K562 (cell line): ENCODE measurements at regions not wholly inside any gene's neighbourhood (a gene's known extent, or its start where the extent isn't known, plus 50 kb on each side); places are given as distances from the start of the nearest gene placed in this dataset.

Experiments
- ATAC-seq: fragments of 200-7000 bp; cut with Tn5 transposase; 3 replicates; pipeline ENCODE4 v1.9.1; 2020; ENCODE audit warnings: moderate library complexity
- BruUV-seq: library from RNA; stranded (reverse); fragments of 400-500 nt; replicated peaks from 2 replicates; lab custom pipeline; 2021; lab: Mats Ljungman, UMichigan
- CTCF ChIA-PET: fragments of 300-600 bp; formaldehyde crosslinking; extraction: SDS; loops from one replicate; lab custom pipeline; 2021; ENCODE audit warnings: low intra/inter-chr PET ratio; lab: Yijun Ruan, JAX
- POLR2A ChIA-PET: fragments of 300-600, 350-650 bp; sonication (Branson Sonifier 250); formaldehyde crosslinking; extraction: SDS; loops from one replicate; lab custom pipeline; 2021; ENCODE audit warnings: antibody characterized with exemption, inconsistent platforms; lab: Yijun Ruan, JAX
- DNase-seq, 4 experiments: peaks; one replicate each; pipeline versions ENCODE4 v3.0.0 to v3.0.0-alpha.2; 2011 to 2018; ENCODE audit warnings: low spot score in 3 of 4, mixed read lengths in 3 of 4; ENCODE audit errors: extremely low read depth in 1 of 4
- FAIRE-seq: peaks from 2 replicates; lab custom pipeline; 2011; peaks lifted over from hg19 to GRCh38; lab: Jason Lieb, UNC
- H2AFZ ChIP-seq: 2 replicates; pipeline ENCODE4 v1.6.0; 2011; ENCODE audit warnings: low read depth, low read length, control low read depth, inconsistent platforms
- H3K27ac ChIP-seq: fragments of 200-600 bp; 3 replicates; pipeline ENCODE4 v1.8.0; 2011; ENCODE audit warnings: low read depth, mild to moderate bottlenecking, control low read depth, inconsistent platforms, low read length, moderate library complexity, mixed read lengths; ENCODE audit errors: extremely low read depth
- H3K27me3 ChIP-seq, 2 experiments: fragments of 300-600 bp in 1 of 2; 2 replicates in 1 of 2; 3 replicates in 1 of 2; pipeline versions ENCODE4 v1.6.0 to v1.8.0; 2011; ENCODE audit warnings: inconsistent platforms in 2 of 2, low read length in 2 of 2, mild to moderate bottlenecking in 1 of 2, mixed read lengths in 1 of 2, moderate library complexity in 1 of 2; ENCODE audit not compliant: control insufficient read depth in 2 of 2, insufficient read depth in 2 of 2
- H3K36me3 ChIP-seq: fragments of 300-600 bp; 3 replicates; pipeline ENCODE4 v1.8.0; 2011; ENCODE audit warnings: mild to moderate bottlenecking, low read length, inconsistent platforms; ENCODE audit not compliant: control insufficient read depth, insufficient read depth
- H3K4me1 ChIP-seq, 2 experiments: fragments of 200-600 bp in 1 of 2; replicated peaks in 1 of 2; 2 replicates in 1 of 2; 3 replicates in 1 of 2; pipeline versions ENCODE4 v1.5.1 to v1.8.0; 2011; ENCODE audit warnings: inconsistent platforms in 2 of 2, low read length in 2 of 2, mild to moderate bottlenecking in 1 of 2, mixed read lengths in 1 of 2, moderate library complexity in 1 of 2; ENCODE audit not compliant: control insufficient read depth in 2 of 2, insufficient read depth in 2 of 2
- H3K4me2 ChIP-seq: 2 replicates; pipeline ENCODE4 v1.6.1; 2011; ENCODE audit warnings: low read length, control low read depth, inconsistent platforms, mixed read lengths; ENCODE audit not compliant: insufficient read depth
- H3K4me3 ChIP-seq: fragments of 200-600 bp; sonication (generic), shearing (Covaris generic); 2 replicates; pipeline ENCODE4 v1.5.1; 2016; ENCODE audit warnings: control low read depth, inconsistent platforms
- H3K79me2 ChIP-seq: fragments of 200-600 bp; 3 replicates; pipeline ENCODE4 v1.8.0; 2011; ENCODE audit warnings: low read length, inconsistent platforms; ENCODE audit not compliant: control insufficient read depth, insufficient read depth
- H3K9ac ChIP-seq, 2 experiments: 2 replicates each; pipeline versions ENCODE4 v1.6.0 to v1.6.1; 2011; ENCODE audit warnings: low read depth in 2 of 2, low read length in 2 of 2, control low read depth in 1 of 2, inconsistent platforms in 1 of 2, mild to moderate bottlenecking in 1 of 2, mixed read lengths in 1 of 2; ENCODE audit not compliant: insufficient read depth in 1 of 2
- H3K9me1 ChIP-seq: one replicate; pipeline ENCODE4 v1.6.0; 2011; ENCODE audit warnings: inconsistent platforms, mild to moderate bottlenecking, low read length, moderate library complexity; ENCODE audit not compliant: control insufficient read depth, insufficient read depth
- H3K9me3 ChIP-seq: replicated peaks from 2 replicates; pipeline ENCODE4 v1.5.1; 2011; ENCODE audit warnings: low read depth, low read length, inconsistent platforms; ENCODE audit not compliant: control insufficient read depth, insufficient read depth
- H4K20me1 ChIP-seq: replicated peaks from 2 replicates; pipeline ENCODE4 v1.6.1; 2011; ENCODE audit warnings: low read length, inconsistent platforms, mixed read lengths; ENCODE audit not compliant: control insufficient read depth, insufficient read depth
- CCNT2 ChIP-seq: IDR thresholded peaks from 2 replicates; pipeline ENCODE4 v1.6.1; 2011; ENCODE audit warnings: borderline replicate concordance, low read depth, mild to moderate bottlenecking, moderate library complexity, mixed read lengths, low read length; ENCODE audit not compliant: insufficient read length; ENCODE audit errors: extremely low read depth
- FOXA1 ChIP-seq: fragments of 450-650 bp; IDR thresholded peaks from 2 replicates; pipeline ENCODE4 v1.6.1; 2016; ENCODE audit warnings: mild to moderate bottlenecking, borderline replicate concordance
- FOXA3 ChIP-seq, 2 experiments: fragments of 450-650 bp in 1 of 2; sonication (generic) in 1 of 2; formaldehyde crosslinking; IDR thresholded peaks in 1 of 2; conservative IDR thresholded peaks in 1 of 2; 2 replicates each; pipeline versions ENCODE4 v1.4.0 to v1.8.0; 2020 to 2022; ENCODE audit warnings: mild to moderate bottlenecking in 2 of 2, missing genetic modification reagents in 1 of 2
- NEUROD1 ChIP-seq: fragments of 150-350 bp; IDR thresholded peaks from 2 replicates; pipeline ENCODE4 v1.6.1; 2014; ENCODE audit warnings: borderline replicate concordance, low read length, low read depth; ENCODE audit not compliant: partially characterized antibody
- RFX5 ChIP-seq: IDR thresholded peaks from 2 replicates; pipeline ENCODE4 v1.6.1; 2011; ENCODE audit warnings: low read depth, mild to moderate bottlenecking, improper control_type of control experiment, low read length
- SNIP1 ChIP-seq: fragments of 450-650 bp; IDR thresholded peaks from 2 replicates; pipeline ENCODE4 v1.7.1; 2017; ENCODE audit warnings: low read depth, mild to moderate bottlenecking
- ZNF311 ChIP-seq: fragments of 250-450 bp; sonication (Bioruptor Pico); IDR thresholded peaks from 2 replicates; pipeline ENCODE4 v1.4.0; 2020; ENCODE audit warnings: mild to moderate bottlenecking, moderate library complexity
- ZNF408 ChIP-seq: fragments of 250-450 bp; sonication (Bioruptor Pico); IDR thresholded peaks from 2 replicates; pipeline ENCODE4 v1.4.0; 2020; ENCODE audit warnings: low read depth, mild to moderate bottlenecking, moderate library complexity
- ZNF445 ChIP-seq: fragments of 250-450 bp; sonication (Bioruptor Pico); IDR thresholded peaks from 2 replicates; pipeline ENCODE4 v1.4.0; 2020; ENCODE audit warnings: low read depth, mild to moderate bottlenecking, moderate library complexity
- ZNF780A ChIP-seq: fragments of 250-450 bp; sonication (Bioruptor Pico); IDR thresholded peaks from 2 replicates; pipeline ENCODE4 v1.5.0; 2021; ENCODE audit warnings: mild to moderate bottlenecking
- WGBS: fragments of 100-300 bp; shearing (Covaris generic); methylation state at CpG from one replicate; pipeline ENCODE4 v1.1.6; 2016; ENCODE audit warnings: low coverage, mixed read lengths; ENCODE audit not compliant: insufficient coverage; ENCODE audit errors: missing lambda C conversion rate; 5-methylcytosine and 5-hydroxymethylcytosine counted together
- in situ Hi-C: fragments of 300-500 bp; cut with MboI; formaldehyde crosslinking; loops from 4 replicates; pipeline ENCODE4 v1.15.0; 2018; ENCODE audit warnings: inconsistent platforms, mixed read lengths
- intact Hi-C: fragments of 100-400 bp; cut with micrococcal nuclease; formaldehyde crosslinking; loops from 2 replicates; pipeline ENCODE4 v1.14.2; 2022
- TF ChIP-seq, protein P1 (sequence below): fragments of 450-650 bp; IDR thresholded peaks from 2 replicates; pipeline ENCODE4 v1.7.1; 2018; ENCODE audit warnings: mild to moderate bottlenecking, low read depth; ENCODE audit not compliant: partially characterized antibody

DNA sequence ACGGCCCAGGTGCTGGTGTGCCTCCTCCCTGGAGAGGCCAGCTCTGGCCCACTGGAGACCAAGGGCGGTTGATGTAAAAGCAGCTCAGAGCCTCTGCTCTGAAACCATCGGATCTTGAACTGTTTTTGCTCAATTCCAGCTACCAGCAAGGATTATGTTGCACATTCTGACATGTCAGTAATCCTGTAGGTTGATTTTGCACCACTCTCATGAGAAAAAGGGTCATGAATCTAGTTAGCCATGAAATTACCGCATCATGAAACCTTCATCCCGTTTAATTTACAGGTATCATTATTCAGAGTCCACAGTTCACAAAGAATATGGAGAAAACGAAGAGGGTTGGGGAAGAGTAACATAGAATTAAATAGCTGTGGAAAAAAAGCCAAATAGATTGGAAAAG, 120.4 kb upstream of the NSMCE3 start:
- H3K36me3 ChIP-seq: no peaks in the 10 kb centered on the region
- DNase-seq (no peak), FAIRE-seq (no peak), ATAC-seq (no peak)
- no peaks in the 10 kb centered on the region for H3K9me1 ChIP-seq
- ChIA-PET CTCF (no interaction called here), POLR2A (no interaction called here)
- under 1% methylated on average over 6 of the region's 6 CpGs for WGBS
- BruUV-seq: no TSS peak
- no peak overlapping the region for H3K4me3 ChIP-seq
- H4K20me1 ChIP-seq: no peaks in the 10 kb centered on the region
- in situ Hi-C loops (no loop called here), intact Hi-C loops (no loop called here)
- TF ChIP-seq NEUROD1: no peak
- TF ChIP-seq, protein P1, sequence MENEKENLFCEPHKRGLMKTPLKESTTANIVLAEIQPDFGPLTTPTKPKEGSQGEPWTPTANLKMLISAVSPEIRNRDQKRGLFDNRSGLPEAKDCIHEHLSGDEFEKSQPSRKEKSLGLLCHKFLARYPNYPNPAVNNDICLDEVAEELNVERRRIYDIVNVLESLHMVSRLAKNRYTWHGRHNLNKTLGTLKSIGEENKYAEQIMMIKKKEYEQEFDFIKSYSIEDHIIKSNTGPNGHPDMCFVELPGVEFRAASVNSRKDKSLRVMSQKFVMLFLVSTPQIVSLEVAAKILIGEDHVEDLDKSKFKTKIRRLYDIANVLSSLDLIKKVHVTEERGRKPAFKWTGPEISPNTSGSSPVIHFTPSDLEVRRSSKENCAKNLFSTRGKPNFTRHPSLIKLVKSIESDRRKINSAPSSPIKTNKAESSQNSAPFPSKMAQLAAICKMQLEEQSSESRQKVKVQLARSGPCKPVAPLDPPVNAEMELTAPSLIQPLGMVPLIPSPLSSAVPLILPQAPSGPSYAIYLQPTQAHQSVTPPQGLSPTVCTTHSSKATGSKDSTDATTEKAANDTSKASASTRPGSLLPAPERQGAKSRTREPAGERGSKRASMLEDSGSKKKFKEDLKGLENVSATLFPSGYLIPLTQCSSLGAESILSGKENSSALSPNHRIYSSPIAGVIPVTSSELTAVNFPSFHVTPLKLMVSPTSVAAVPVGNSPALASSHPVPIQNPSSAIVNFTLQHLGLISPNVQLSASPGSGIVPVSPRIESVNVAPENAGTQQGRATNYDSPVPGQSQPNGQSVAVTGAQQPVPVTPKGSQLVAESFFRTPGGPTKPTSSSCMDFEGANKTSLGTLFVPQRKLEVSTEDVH: no peak
- TF ChIP-seq FOXA3 (CRISPR knock-in tag; conservative IDR thresholded peaks at IDR 0.05 in 1 of 2, IDR thresholded peaks at IDR 0.05 in 1 of 2): no peak
- no peak for TF ChIP-seq RFX5
- TF ChIP-seq ZNF445 (CRISPR knock-in tag): no peak
- no peak for TF ChIP-seq ZNF780A (CRISPR knock-in tag)
- no peak for TF ChIP-seq CCNT2
- no peak for TF ChIP-seq ZNF408 (CRISPR knock-in tag)
- TF ChIP-seq ZNF311 (CRISPR knock-in tag): no peak
- no peak for TF ChIP-seq FOXA1
- TF ChIP-seq SNIP1: no peak
- H3K4me2 ChIP-seq: no peak overlapping the region
- no peaks in the 10 kb centered on the region for H3K4me1 ChIP-seq
- no peak overlapping the region for H3K27ac ChIP-seq
- H2AFZ ChIP-seq: no peak overlapping the region
- H3K79me2 ChIP-seq: no peaks in the 10 kb centered on the region
- peaks cover 0 to 17% of the 10 kb centered on the region in 2 experiments; a peak in 1 of 5 replicates for H3K27me3 ChIP-seq
- H3K9ac ChIP-seq: no peak overlapping the region
- no peaks in the 10 kb centered on the region for H3K9me3 ChIP-seq
